ENCODE measurements at regions not wholly inside any gene's neighbourhood (a gene's known extent, or its start where the extent isn't known, plus 50 kb on each side); places are given as distances from the start of the nearest gene placed in this dataset.

GRCh38 chr3:69639851-69640250 is 99.4 kb upstream of the MITF start:
- no peak for TF ChIP-seq POLR2A (IDR thresholded peaks at IDR 0.05; ENCODE audit: low read depth, low read length)
- no peak for TF ChIP-seq EZH2 (IDR thresholded peaks at IDR 0.05; ENCODE audit: borderline replicate concordance, low read depth, low read length, severe bottlenecking)
- no peak for TF ChIP-seq CTCF (IDR thresholded peaks at IDR 0.05; ENCODE audit: extremely low read depth in 1 of 2, insufficient read depth in 1 of 2, low read depth in 1 of 2, low read length in 2 of 2)
- no peak for TF ChIP-seq MAX (IDR thresholded peaks at IDR 0.05; ENCODE audit: insufficient read depth, insufficient read length)
- TF ChIP-seq POLR2AphosphoS5 (IDR thresholded peaks at IDR 0.05; ENCODE audit: insufficient read depth, low read depth, low read length) = no peak

All from endothelial cell of umbilical vein (primary cell).